Activated CD8-positive, alpha-beta memory T cell treated with anti-CD3 and anti-CD28 coated beads, Interleukin-2, amount 50 U/mL, for 1 hour (primary cell): ENCODE measurements at regions not wholly inside any gene's neighbourhood (a gene's known extent, or its start where the extent isn't known, plus 50 kb on each side); places are given as distances from the start of the nearest gene placed in this dataset.
"Not testable (repeated sequence)": the region's sequence is repeated elsewhere in the genome, so short reads cannot be mapped to it uniquely, and the experiment has no call there.

ENCODE experiments used
- DNase-seq: peaks from one replicate; pipeline ENCODE4 v3.0.0-alpha.2; 2020; ENCODE audit errors: extremely low read depth

DNA sequence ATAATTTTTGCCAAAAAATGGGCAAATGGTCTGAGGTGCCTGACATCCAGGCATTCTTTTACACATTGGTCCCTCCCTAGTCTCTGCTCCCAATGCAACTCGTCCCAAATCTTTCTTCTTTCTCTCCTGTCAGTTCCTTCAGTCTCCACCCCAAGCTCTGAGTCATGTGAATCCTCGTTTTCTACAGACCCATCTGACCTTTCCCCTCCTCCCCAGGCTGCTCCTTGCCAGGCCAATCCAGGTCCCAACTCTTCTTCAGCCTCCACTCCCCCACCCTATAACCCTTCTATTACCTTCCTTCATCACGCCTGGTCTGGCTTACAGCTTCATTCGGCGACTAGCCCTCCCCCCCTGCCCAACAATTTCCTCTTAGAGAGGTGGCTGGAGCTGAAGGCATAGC, 55.3 kb downstream of the BBS10 start:
- not testable (repeated sequence) for DNase-seq

DNA sequence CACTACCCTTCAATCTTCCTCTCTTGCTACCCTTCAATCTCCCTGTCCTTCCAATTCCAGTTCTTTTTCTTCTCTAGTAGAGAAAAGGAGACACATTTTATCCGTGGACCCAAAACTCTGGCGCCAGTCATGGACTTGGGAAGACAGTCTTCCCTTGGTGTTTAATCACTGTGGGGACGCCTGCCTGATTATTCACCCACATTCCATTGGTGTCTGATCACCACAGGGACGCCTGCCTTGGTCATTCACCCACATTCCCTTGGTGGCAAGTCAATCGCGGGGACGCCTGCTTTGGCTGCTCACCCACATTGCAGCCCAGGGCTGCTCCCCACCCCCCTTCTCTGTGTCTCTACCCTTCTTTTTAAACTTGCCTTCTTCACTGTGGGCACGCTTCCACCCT, 55.9 kb downstream of the BBS10 start:
- not testable (repeated sequence) for DNase-seq

DNA sequence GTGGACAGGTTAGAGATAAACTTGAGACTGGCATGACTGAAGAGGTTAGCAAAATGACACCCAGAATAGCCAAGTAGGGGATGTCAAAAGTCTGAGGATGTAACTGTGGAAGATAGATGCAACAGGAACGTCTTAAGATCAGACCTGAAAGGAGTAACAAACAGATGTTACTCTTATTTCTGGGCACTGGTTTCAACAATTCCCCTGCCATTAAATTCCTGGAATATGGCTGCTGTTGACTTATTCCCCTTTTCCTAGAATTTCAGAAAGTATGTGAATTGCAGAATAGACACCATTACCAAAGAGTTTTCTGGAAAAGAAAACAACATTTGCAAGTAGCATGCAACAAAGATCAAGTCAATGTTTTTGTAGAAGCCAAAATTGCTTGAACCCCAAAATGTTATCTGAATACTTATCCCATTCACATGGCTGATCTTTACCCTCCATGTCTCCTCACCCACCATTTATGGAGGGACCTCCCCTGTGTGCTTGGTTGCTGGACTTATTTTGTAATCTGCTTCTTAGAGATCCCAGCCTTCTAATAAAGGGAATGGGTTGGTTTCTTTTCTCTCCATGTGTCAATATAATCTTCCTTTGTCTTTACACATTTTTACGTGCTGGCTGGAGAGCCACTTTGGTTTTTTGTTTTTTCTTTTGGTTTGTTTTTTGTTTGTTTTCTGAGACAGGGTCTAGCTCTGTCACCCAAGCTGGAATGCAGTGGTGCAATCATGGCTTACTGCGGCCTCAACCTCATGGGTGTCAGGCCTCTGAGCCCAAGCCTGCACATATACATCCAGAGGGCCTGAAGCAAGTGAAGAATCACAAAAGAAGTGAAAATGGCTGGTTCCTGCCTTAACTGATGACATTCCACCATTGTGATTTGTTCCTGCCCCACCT, 57.0 kb downstream of the BBS10 start:
- DNase-seq: no peak

DNA sequence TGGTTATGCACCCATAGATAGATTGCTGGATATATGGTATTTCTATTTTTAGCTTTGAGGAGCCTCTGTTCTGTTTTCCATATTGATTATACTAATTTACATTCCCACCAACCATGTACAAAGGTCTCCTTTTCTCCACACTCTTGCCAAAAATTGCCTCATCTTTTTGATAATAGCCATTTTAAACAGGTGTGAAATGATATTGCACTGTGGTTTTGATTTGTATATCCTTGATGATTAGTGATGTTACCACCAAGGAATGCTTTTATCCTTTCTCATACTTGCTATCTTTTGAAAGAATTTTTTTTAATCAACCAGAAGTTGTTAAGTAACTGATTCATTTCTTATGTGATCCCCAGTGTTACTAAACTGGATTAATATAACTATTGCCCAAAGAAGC, 60.0 kb downstream of the BBS10 start:
- no peak for DNase-seq

DNA sequence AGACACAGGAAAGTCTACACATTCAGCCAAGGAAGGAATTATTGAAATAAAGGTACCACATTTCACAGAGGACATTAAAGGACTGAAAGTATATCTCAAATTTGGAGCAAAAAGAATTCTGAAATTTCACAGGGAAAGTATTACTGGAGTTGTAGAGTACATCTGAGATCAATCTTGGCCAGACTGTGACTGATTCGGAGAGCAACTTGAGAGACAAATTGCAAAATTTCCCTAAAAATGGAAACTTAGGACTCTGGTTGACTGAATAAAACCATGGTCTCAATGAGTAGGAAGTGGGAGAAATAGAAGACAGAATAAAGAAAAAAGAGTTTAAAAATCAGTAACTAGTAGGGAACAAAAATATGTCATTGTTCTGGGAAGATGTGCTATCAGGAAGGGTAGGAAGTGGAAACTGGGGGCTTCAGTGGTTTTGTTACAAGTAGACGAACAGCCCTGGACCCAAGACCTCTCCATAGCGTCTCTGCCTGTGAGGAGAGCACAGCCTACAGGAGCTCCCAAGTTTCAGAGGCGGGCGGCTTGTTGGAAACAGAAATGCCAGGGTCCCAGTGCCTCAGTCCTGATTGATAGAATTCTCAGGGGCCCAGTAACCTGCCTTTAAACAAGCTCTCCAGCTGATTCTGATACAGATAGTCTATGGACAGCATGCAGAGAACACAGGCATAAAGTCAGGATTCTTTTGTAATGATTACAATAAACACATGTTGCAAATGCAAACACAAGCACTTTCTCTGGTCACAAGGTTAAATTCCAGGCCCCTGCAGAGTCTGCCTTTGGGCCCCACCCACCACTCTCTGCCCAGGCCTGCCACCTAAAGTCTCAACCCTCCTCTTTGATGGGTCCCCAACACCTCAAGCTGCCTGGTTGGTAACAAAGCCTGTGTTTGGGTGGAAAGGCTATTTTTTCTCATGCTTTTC, 63.1 kb downstream of the BBS10 start:
- no peak for DNase-seq

DNA sequence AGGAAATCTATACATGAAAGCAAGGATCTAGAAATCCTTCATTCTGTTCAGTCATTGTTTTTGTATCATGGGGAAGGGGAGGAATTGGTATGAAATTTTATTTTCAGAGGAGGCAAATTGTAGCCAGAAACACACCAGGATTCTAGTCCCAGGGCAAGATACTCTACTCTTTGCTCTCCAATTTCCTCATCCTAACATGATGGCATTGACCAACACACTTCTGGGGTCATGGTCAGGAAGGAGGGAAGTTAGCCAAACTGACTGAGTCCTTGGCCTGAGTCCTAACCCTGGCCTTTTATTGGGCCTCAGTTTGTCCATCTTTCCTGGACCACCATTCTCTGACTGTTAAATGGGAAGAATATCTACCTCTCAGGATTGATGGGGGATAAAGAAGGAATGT, 65.5 kb downstream of the BBS10 start:
- DNase-seq: no peak

DNA sequence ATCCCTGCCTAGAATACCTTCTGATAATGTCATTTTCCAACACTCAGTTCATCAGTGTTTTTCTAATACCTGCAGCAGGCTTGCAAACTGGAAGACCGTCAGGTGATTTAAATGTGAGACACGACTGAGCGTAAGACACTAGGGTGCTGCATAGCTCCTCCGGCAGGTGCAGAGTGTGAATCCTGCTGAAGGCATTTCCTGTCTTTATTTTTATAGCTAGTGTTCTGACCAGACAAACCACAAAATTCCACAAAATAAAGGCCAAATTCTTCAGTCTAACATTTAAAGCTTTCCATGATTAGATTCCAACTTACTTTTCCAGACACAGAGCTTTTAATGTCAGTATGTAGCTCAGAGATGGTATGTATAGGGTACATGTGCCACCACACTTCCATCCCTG, 70.7 kb downstream of the BBS10 start:
- no peak for DNase-seq

DNA sequence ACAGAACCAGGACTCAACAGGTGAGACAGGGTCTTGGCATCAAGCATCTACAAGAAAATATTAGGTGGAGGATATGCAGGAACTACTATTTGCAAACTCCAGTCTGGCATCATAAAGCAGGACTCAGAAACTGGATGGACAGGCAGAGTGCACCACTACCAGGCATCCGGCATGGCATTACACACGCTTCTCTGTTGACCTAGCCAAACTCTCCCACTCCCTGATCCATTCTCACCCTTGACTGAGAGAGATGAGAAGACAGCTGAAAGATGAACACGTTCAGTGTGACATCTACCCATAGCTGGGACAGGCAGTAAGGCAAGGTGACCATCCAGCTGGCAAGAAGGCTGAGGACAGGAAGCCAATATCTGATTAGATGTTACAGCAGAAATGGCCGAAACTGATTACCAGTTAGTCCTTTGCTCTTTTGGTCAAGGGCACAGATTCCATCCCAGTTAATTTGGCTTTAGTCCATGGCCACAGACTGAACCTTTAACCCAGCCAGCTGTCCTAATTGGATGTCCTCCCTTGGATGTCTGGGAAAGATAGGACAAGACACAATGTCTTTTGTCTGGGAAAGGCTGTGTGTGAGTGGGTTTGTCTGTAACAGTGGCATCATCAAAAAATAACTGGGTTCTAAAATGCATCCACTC, 71.6 kb downstream of the BBS10 start:
- no peak for DNase-seq

DNA sequence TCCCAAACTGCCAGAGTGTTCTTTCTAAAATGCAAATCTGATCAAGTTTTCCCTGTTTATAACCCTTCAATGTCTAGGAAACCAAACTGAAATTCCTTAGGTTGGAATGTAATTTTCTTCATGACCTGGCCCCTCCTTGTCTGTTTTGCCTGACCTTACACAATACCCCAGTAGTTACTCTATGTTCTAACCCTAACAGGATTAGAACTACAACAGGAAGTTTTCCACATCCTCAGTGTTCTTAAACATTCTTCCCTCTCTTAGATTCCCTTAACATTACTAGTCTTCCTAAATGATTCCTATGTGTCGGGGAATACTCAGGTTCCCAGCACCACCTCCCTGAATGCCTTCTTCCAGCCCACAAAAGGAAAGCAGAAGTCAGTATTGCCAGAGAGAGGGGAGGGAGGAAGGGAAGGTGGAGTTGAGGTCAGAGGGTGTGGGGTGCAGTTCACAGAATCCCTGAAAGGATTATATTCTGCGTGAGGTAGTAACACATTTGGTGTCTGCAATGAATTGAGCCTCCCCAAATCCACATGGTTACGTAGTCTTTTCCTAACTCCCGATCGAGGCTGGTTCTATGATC, 72.6 kb downstream of the BBS10 start:
- DNase-seq: no peak

DNA sequence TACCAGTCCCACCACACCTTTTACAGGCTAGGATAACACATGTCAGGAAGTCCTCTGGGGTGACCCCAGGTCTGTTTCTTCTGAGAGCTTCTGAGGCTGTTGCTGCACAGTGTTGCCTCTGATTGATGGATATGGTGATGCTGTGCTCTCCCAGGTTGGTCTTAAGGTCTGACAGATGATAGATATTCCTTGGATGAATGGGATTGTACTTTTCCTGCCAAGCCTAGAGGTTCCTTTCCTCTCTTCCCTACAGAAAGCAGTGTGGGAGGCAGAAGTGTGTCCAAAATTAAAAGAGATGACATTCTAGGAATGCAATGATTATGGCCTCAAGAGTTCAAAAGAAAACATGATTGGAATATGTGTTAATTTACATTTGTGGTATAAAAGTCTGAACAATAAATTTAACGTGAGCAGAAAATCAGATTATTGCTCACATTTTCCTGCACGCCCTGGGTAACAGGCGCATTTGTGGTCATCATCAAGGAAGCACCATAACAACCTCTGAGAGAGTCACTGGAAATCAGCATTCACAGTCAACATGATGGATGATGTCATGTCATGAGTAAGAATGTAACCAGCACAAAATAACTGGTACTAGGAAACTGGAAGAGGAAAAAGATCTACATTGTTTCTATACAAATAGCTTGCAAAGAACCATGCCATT, 73.7 kb downstream of the BBS10 start:
- no peak for DNase-seq

DNA sequence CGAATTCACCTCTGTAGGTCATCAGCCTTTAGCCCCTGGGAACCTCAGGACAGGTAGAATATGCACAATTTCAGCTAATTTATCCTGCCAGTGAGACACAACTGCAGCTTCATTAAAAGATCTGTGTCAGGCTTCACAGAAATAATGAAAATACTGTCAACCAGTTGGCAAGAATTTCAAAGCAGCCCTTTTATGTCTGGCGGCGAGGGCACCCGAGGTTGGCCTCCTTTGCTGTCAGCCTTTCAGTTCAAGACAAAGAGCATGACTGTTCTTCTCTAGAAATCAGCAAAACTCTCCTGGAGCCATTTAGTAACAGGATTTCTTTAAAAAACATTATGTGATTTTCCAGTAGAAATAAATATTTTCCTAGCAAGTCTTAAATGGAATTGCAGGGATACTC, 75.9 kb downstream of the BBS10 start:
- DNase-seq: no peak

DNA sequence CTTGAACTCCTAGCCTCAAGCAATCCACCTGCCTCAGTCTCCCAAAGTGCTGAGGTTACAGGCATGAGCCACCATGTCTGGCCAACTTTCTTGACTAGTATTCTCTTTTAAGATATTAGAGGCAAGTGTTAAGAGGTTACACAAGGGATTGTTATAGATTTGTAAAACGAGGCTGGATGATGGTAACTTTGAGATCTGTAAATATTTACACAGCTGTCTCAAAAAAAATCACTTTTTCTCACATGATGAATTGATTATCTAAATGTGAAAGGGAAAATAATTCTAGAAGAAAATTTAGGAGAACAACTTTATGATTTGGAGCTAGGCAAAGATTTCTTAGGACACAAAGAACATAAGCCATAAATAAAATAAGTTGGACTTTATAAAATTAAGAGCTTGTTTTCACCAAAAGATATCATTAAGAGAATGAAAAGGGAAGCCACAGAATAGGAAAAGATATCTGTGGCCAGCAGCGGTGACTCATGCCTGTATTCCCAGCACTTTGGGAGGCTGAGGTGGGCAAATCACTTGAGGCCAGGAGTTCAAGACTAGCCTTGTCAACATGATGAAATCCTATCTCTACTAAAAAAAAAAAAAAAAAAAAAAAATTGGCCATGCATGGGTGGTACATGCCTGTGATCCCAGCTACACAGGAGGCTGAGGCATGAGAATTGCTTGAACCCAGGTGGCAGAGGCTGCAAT, 77.4 kb downstream of the BBS10 start:
- DNase-seq: no peak

DNA sequence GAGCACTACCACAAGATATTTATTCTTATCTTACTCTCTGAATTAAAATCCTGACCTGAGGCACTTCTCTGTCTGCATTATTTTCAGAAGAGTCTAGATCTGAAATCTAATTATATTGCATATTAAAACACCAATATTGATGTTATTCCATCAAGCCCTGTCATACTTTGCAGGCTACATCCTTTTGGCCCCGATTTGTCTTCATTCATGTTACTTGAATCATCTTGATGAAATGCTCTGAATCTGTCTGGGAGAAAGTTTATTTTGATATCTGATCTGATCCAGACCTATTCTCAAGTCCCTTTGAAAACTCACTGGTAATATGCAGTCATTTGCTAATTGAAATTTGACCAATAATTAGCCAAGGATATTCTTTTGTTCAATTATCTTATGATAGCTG, 79.9 kb downstream of the BBS10 start:
- DNase-seq: no peak

DNA sequence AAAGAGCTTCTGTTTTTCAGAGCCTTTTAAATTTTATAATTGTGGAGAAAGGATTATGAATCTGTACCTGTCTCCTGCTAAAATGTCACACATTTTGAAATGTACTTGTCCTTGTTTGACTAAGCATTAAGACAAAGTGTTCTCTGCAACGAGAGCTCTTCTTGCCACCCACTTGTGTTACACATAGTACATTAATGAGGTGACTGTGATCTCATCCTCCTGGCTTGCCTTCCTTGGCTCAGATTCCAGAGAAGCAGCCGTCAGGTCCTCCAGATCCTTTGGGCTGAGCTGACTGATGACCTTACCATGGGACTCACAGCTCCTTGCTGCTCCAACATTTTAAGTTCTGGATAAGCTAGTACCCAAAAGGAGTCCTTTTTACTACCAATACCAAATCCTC, 81.4 kb downstream of the BBS10 start:
- no peak for DNase-seq

DNA sequence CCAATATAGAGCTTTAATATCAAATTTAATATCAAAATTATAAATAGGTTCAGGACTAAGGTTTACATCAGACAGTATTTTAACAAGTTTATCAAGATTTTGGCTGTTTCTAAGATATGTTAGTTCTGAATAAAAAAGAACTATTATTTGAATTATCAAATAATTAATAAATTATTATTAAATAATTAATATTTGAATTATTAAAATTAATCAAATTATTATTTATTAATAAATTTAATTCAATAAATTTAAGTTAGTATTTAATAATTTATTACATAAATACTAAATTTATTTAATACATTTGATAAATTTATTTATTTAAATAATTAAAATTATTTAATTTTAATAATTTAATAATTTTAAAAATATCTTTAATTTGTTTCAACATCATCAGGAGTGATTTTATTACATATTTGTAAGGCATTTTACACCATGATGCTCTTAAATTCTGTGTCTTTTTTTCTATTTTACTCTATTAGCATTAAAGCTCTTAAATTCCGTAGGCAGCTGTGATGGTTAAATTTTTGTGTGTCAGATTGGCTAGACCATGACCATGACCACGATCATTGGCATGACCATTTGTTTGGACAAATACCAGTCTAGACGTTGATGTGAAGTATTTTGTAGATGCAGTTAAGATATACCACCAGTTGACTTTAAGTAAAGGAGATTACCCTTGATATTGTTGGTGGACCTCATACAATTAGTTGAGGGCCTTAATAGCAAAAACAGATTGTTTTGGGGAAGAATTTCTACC, 82.6 kb downstream of the BBS10 start:
- DNase-seq: no peak

DNA sequence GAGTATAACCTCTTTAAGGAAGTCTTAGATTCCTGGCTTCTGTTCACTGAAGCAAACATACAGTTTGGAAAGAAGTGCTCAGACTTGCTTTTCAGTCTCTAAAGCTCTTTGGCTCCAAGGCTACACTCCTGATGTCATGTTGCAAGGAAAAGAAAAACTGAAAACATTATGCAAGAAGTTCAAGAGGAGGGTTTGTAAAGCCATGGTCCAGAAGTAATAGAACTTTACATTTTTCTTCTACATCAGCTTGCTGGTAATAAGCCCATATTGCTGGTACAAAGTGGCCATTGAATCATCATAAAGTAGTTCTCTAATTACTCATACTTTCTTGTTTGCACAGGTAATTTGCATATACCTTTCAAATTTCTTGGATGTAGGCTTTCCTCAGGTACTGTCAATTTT, 83.6 kb downstream of the BBS10 start:
- no peak for DNase-seq

DNA sequence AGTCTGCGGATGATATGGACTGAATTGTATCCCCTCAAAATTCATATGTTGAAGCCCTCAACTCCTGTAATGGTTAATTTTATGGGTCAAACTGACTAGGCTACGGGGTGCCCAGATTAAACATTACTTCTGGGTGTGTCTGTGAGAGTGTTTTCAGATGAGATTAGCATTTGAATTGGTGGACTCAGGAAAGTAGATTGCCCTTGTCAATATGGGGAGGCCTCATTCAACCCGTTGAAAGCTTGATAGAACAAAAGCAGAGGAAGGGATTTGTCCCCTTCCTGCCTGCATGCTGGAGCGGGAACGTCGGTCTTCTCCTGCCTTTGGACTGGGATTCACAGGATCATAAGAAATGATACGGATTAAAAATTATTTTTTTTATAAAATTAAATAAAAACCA, 84.5 kb downstream of the BBS10 start:
- DNase-seq: no peak

DNA sequence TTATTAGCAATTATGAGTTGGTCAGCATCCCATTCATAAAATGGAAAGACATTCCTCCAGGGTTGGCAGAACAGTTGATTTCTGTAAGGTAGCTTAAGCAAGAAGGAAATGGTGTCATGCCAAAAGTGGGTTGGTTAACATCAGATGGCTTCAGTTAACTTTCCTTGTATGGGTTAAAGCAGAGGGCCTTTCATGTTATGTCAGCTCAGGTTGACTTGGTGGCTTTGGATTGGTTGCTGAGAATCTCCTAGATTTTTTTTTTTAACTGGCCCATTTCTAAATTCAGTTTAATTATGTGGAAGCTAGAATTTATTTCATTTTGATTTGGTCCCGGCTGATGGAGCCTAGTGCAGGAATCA, 87.8 kb downstream of the BBS10 start:
- DNase-seq: no peak

DNA sequence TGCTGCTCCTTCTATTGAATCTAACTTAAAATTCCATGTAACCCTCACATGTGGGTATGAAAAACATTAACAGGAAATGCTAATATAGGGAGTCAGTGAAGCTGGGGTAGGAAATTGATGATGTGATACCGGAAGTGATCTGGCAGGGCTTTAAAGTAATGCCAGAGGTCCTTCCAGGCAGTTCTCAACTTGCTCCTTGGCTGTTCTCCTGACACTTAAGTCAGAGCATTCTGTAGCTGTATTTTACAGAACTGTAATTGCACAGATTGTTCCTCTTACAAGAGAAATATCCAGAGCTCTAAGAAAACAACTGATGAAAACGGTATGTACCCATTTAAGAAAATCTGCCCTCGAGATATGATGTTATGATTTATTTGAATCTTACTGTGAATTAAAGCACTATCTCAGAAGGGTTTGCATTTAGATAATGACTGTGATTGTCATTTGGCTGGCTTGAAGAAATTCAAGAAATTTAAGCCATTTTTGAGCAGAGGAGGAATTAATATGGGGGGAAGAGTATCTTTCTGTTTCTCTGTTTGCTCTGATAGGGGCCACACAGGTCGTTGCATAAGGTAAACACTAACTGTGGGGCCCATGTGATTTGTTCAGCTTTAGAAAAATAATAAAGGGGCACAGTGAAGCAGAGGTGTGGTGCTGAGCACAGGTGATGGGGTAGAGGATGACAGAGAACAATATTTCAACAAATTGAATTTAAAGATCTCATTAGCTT, 88.4 kb downstream of the BBS10 start:
- DNase-seq: no peak
